ENCODE measurements at regions not wholly inside any gene's neighbourhood (a gene's known extent, or its start where the extent isn't known, plus 50 kb on each side); places are given as distances from the start of the nearest gene placed in this dataset.

GRCh38 chr2:2876331-2877221 is 501.0 kb downstream of the EIPR1 start:
- Histone ChIP-seq H3K9ac (ENCODE audit: low read depth, low read length) (no peak overlapping the region), H2BK5ac (ENCODE audit: low read depth, low read length, poor library complexity, severe bottlenecking) (no peak overlapping the region), H2BK120ac (ENCODE audit: low read depth, low read length) (no peak overlapping the region), H3K4me1 (ENCODE audit: control insufficient read depth, insufficient read depth, low read length) (no peaks in the 10 kb centered on the region), H3K4me3 (ENCODE audit: insufficient read depth, low read depth, low read length) (no peak overlapping the region), H3K79me1 (ENCODE audit: low read depth in 1 of 2, low read length in 2 of 2) (no peaks in the 10 kb centered on the region), H3K4ac (ENCODE audit: low read depth, low read length) (no peak overlapping the region), H3K27me3 (ENCODE audit: control insufficient read depth, insufficient read depth, low read length) (no peaks in the 10 kb centered on the region), H2BK15ac (ENCODE audit: low read depth, low read length) (no peak overlapping the region), H3K9me1 (ENCODE audit: insufficient read depth, low read length) (no peaks in the 10 kb centered on the region), H3K18ac (ENCODE audit: low read depth, low read length) (no peak overlapping the region), H2AK9ac (replicated peaks; ENCODE audit: low read depth, low read length, poor library complexity) (no peak overlapping the region), H4K91ac (ENCODE audit: insufficient read depth, low read depth, low read length) (no peak overlapping the region), H4K8ac (ENCODE audit: low read depth in 2 of 2, low read length in 2 of 2) (no peak overlapping the region), H3K56ac (ENCODE audit: extremely low read depth, insufficient read depth, low read length) (no peak overlapping the region), H3K27ac (ENCODE audit: insufficient read depth, low read length) (no peak overlapping the region), H2AFZ (replicated peaks; ENCODE audit: low read length, poor library complexity) (no peak overlapping the region), H2BK20ac (ENCODE audit: low read depth, low read length) (no peak overlapping the region), H3K9me3 (ENCODE audit: control insufficient read depth, insufficient read depth, low read length) (peaks cover 56% of the 10 kb centered on the region), H4K5ac (ENCODE audit: low read depth, low read length) (no peak overlapping the region), H3K36me3 (ENCODE audit: control insufficient read depth, insufficient read depth, low read length) (no peaks in the 10 kb centered on the region), H3K23ac (ENCODE audit: low read depth, low read length) (no peak overlapping the region), H4K20me1 (ENCODE audit: insufficient read depth, low read length) (no peaks in the 10 kb centered on the region), H3K14ac (replicated peaks; ENCODE audit: low read depth, low read length) (no peak overlapping the region), H2AK5ac (ENCODE audit: low read depth, low read length) (no peak overlapping the region), H3K4me2 (ENCODE audit: low read depth, low read length) (no peak overlapping the region)
- intact Hi-C loops (cut with micrococcal nuclease) (no loop called here), in situ Hi-C loops (cut with MboI; ENCODE audit: low sequenced_read_pairs) (no loop called here), dilution Hi-C loops (cut with HindIII; ENCODE audit: low sequenced_read_pairs, unreplicated experiment) (no loop called here)
- ATAC-seq (ENCODE audit: low read depth) (no peak), DNase-seq (no peak)
- 21% methylated on average over 7 of the region's 18 CpGs; no CpG with 5 or more reads in 1 of the 2 experiments for WGBS, 2 experiments (ENCODE audit: extremely low coverage in 2 of 2, insufficient read length in 1 of 2)
- BruUV-seq (replicated peaks), result no TSS peak
- ChIA-PET CTCF (interaction anchor here (0.7 kb wide), 1 partner anchor 9 kb away, joined by 3 read pairs; no protein-coding TSS in a partner anchor), POLR2A (ENCODE audit: unreplicated experiment) (no interaction called here)
- TF ChIP-seq ELK1 (IDR thresholded peaks at IDR 0.05; ENCODE audit: borderline replicate concordance, low read depth, low read length) (no peak), MAFK (IDR thresholded peaks at IDR 0.05; ENCODE audit: low read depth, low read length) (no peak), RAD21 (IDR thresholded peaks at IDR 0.05; ENCODE audit: low read length) (no peak), USF2 (IDR thresholded peaks at IDR 0.05; ENCODE audit: low read depth, low read length) (no peak), CTCF (conservative IDR thresholded peaks at IDR 0.05; ENCODE audit: low read depth, low read length) (no peak), CEBPB (IDR thresholded peaks at IDR 0.05; ENCODE audit: low read depth, low read length) (no peak), MAZ (IDR thresholded peaks at IDR 0.05; ENCODE audit: borderline replicate concordance, low read depth, low read length) (no peak)
